ENCODE measurements at regions not wholly inside any gene's neighbourhood (a gene's known extent, or its start where the extent isn't known, plus 50 kb on each side); places are given as distances from the start of the nearest gene placed in this dataset.

- H3K4me1 Mint-ChIP-seq = peaks cover 13 to 25% of the 10 kb centered on the region in 2 donors
- H3K9me3 Mint-ChIP-seq = no peaks in the 10 kb centered on the region
- no peak for DNase-seq
- peaks cover 0 to 8% (median 7%) of the 10 kb centered on the region in 3 donors for H3K27me3 Mint-ChIP-seq (ENCODE audit: low read depth in 3 of 3)
- no peak overlapping the region for H3K4me3 Mint-ChIP-seq
- H3K36me3 Mint-ChIP-seq = no peaks in the 10 kb centered on the region
- H3K27ac Mint-ChIP-seq = no peak overlapping the region
These were observed 86.4 kb downstream of the SYF2 start for GRCh38 chr1:25145775-25146393.

GRCh38 chr1:25140073-25140797, 92.1 kb downstream of the SYF2 start:
- Mint-ChIP-seq H3K4me1 (peaks cover 0 to 9% of the 10 kb centered on the region in 2 donors), H3K27ac (no peak overlapping the region), H3K4me3 (no peak overlapping the region), H3K36me3 (no peaks in the 10 kb centered on the region), H3K9me3 (no peaks in the 10 kb centered on the region), H3K27me3 (ENCODE audit: low read depth in 3 of 3) (peaks cover 7 to 14% (median 11%) of the 10 kb centered on the region in 3 donors)
- DNase-seq = peak in 1 of 3 donors; percentile 20

GRCh38 chr1:25137521-25138395, 94.5 kb downstream of the SYF2 start:
- no peak for DNase-seq
- H3K36me3 Mint-ChIP-seq = no peaks in the 10 kb centered on the region
- no peaks in the 10 kb centered on the region for H3K9me3 Mint-ChIP-seq
- no peak overlapping the region for H3K27ac Mint-ChIP-seq
- no peak overlapping the region for H3K4me3 Mint-ChIP-seq
- H3K4me1 Mint-ChIP-seq = peaks cover 0 to 9% of the 10 kb centered on the region in 2 donors
- peaks cover 9 to 15% (median 10%) of the 10 kb centered on the region in 3 donors for H3K27me3 Mint-ChIP-seq (ENCODE audit: low read depth in 3 of 3)

- Mint-ChIP-seq H3K27ac (no peak overlapping the region), H3K4me3 (no peak overlapping the region), H3K36me3 (no peaks in the 10 kb centered on the region), H3K4me1 (peaks cover 0 to 9% of the 10 kb centered on the region in 2 donors), H3K9me3 (no peaks in the 10 kb centered on the region), H3K27me3 (ENCODE audit: low read depth in 3 of 3) (peaks cover 9 to 15% (median 10%) of the 10 kb centered on the region in 3 donors)
- DNase-seq = no peak
These were observed 95.2 kb downstream of the SYF2 start for GRCh38 chr1:25137106-25137505.

- no peaks in the 10 kb centered on the region for H3K36me3 Mint-ChIP-seq
- H3K27me3 Mint-ChIP-seq (ENCODE audit: low read depth in 3 of 3) = peaks cover 7 to 15% (median 8%) of the 10 kb centered on the region in 3 donors
- no peak for DNase-seq
- H3K4me1 Mint-ChIP-seq = peaks cover 0 to 9% of the 10 kb centered on the region in 2 donors
- H3K4me3 Mint-ChIP-seq = no peak overlapping the region
- no peaks in the 10 kb centered on the region for H3K9me3 Mint-ChIP-seq
- H3K27ac Mint-ChIP-seq = no peak overlapping the region
These were observed 96.4 kb downstream of the SYF2 start for GRCh38 chr1:25135909-25136308.

- Mint-ChIP-seq H3K27ac (no peak overlapping the region), H3K9me3 (no peaks in the 10 kb centered on the region), H3K27me3 (ENCODE audit: low read depth in 3 of 3) (peaks cover 6 to 8% (median 7%) of the 10 kb centered on the region in 3 donors), H3K36me3 (no peaks in the 10 kb centered on the region), H3K4me3 (no peak overlapping the region), H3K4me1 (no peaks in the 10 kb centered on the region)
- no peak for DNase-seq
These were observed 97.4 kb downstream of the SYF2 start for GRCh38 chr1:25134801-25135461.

GRCh38 chr1:25134307-25134706, 98.0 kb downstream of the SYF2 start:
- no peaks in the 10 kb centered on the region for H3K36me3 Mint-ChIP-seq
- H3K27me3 Mint-ChIP-seq (ENCODE audit: low read depth in 3 of 3) = peaks cover 3 to 6% (median 6%) of the 10 kb centered on the region in 3 donors
- H3K4me1 Mint-ChIP-seq = no peaks in the 10 kb centered on the region
- H3K4me3 Mint-ChIP-seq = no peak overlapping the region
- no peak for DNase-seq
- no peaks in the 10 kb centered on the region for H3K9me3 Mint-ChIP-seq
- no peak overlapping the region for H3K27ac Mint-ChIP-seq

GRCh38 chr1:25131794-25132193, 100.5 kb downstream of the SYF2 start:
- Mint-ChIP-seq H3K27me3 (ENCODE audit: low read depth in 3 of 3) (peaks cover 1 to 6% (median 2%) of the 10 kb centered on the region in 3 donors), H3K4me3 (no peak overlapping the region), H3K36me3 (no peaks in the 10 kb centered on the region), H3K9me3 (no peaks in the 10 kb centered on the region), H3K4me1 (no peaks in the 10 kb centered on the region), H3K27ac (no peak overlapping the region)
- DNase-seq = no peak

- no peaks in the 10 kb centered on the region for H3K4me1 Mint-ChIP-seq
- H3K27ac Mint-ChIP-seq = no peak overlapping the region
- H3K36me3 Mint-ChIP-seq = no peaks in the 10 kb centered on the region
- DNase-seq = no peak
- no peak overlapping the region for H3K4me3 Mint-ChIP-seq
- H3K9me3 Mint-ChIP-seq = no peaks in the 10 kb centered on the region
- peaks cover 2 to 6% (median 3%) of the 10 kb centered on the region in 3 donors for H3K27me3 Mint-ChIP-seq (ENCODE audit: low read depth in 3 of 3)
These were observed 101.4 kb downstream of the SYF2 start for GRCh38 chr1:25130895-25131294.

GRCh38 chr1:25129380-25129779, 102.9 kb downstream of the SYF2 start:
- Mint-ChIP-seq H3K9me3 (no peaks in the 10 kb centered on the region), H3K4me1 (no peaks in the 10 kb centered on the region), H3K36me3 (no peaks in the 10 kb centered on the region), H3K27ac (no peak overlapping the region), H3K27me3 (ENCODE audit: low read depth in 3 of 3) (peaks cover 2 to 6% (median 3%) of the 10 kb centered on the region in 3 donors), H3K4me3 (no peak overlapping the region)
- DNase-seq = no peak

- Mint-ChIP-seq H3K27ac (no peak overlapping the region), H3K4me3 (no peak overlapping the region), H3K9me3 (no peaks in the 10 kb centered on the region), H3K27me3 (ENCODE audit: low read depth in 3 of 3) (peaks cover 2 to 4% (median 3%) of the 10 kb centered on the region in 3 donors), H3K36me3 (no peaks in the 10 kb centered on the region), H3K4me1 (no peaks in the 10 kb centered on the region)
- DNase-seq = no peak
These were observed 104.1 kb downstream of the SYF2 start for GRCh38 chr1:25128121-25128621.

- Mint-ChIP-seq H3K27me3 (ENCODE audit: low read depth in 3 of 3) (peaks cover 0 to 4% (median 3%) of the 10 kb centered on the region in 3 donors), H3K36me3 (no peaks in the 10 kb centered on the region), H3K27ac (no peak overlapping the region), H3K4me3 (no peak overlapping the region), H3K9me3 (no peaks in the 10 kb centered on the region), H3K4me1 (no peaks in the 10 kb centered on the region)
- DNase-seq = no peak
These were observed 105.7 kb downstream of the SYF2 start for GRCh38 chr1:25126562-25126961.

- Mint-ChIP-seq H3K27me3 (ENCODE audit: low read depth in 3 of 3) (peaks cover under 1 to 6% (median 2%) of the 10 kb centered on the region in 3 donors), H3K36me3 (no peaks in the 10 kb centered on the region), H3K27ac (no peak overlapping the region), H3K9me3 (no peaks in the 10 kb centered on the region), H3K4me3 (no peak overlapping the region), H3K4me1 (peaks cover 7 to 8% of the 10 kb centered on the region in 2 donors)
- DNase-seq = no peak
These were observed 108.8 kb downstream of the SYF2 start for GRCh38 chr1:25123551-25123950.
